Midbrain (tissue), 1 donor: ENCODE measurements at regions not wholly inside any gene's neighbourhood (a gene's known extent, or its start where the extent isn't known, plus 50 kb on each side); places are given as distances from the start of the nearest gene placed in this dataset.
"Not testable (repeated sequence)": the region's sequence is repeated elsewhere in the genome, so short reads cannot be mapped to it uniquely, and the experiment has no call there.

Experiments
- DNase-seq: peaks from one replicate; lab custom pipeline; 2025; lab: John Stamatoyannopoulos, UW

- no peak for DNase-seq
Observed at GRCh38 chr2:208935531-208935930, 488.3 kb upstream of the MAP2 start.

GRCh38 chr2:208937521-208937920, 486.3 kb upstream of the MAP2 start:
- DNase-seq, result no peak

- DNase-seq, result no peak
Observed at GRCh38 chr2:208939852-208940251, 484.0 kb upstream of the MAP2 start.

- DNase-seq, result no peak
Observed at GRCh38 chr2:208945719-208946256, 478.1 kb upstream of the MAP2 start.

GRCh38 chr2:208948073-208948472, 475.8 kb upstream of the MAP2 start:
- DNase-seq, result no peak

GRCh38 chr2:208970070-208970469, 453.8 kb upstream of the MAP2 start:
- DNase-seq, result no peak

GRCh38 chr2:208977582-208977981, 446.3 kb upstream of the MAP2 start:
- DNase-seq, result no peak

GRCh38 chr2:208978946-208979345, 444.9 kb upstream of the MAP2 start:
- no peak for DNase-seq

- DNase-seq, result no peak
Observed at GRCh38 chr2:208980321-208980720, 443.5 kb upstream of the MAP2 start.

- DNase-seq, result no peak
Observed at GRCh38 chr2:208982831-208983230, 441.0 kb upstream of the MAP2 start.

- no peak for DNase-seq
Observed at GRCh38 chr2:208983486-208983885, 440.4 kb upstream of the MAP2 start.

GRCh38 chr2:208984376-208985090, 439.3 kb upstream of the MAP2 start:
- no peak for DNase-seq

- DNase-seq, result no peak
Observed at GRCh38 chr2:208985644-208986043, 438.2 kb upstream of the MAP2 start.

- DNase-seq, result no peak
Observed at GRCh38 chr2:208990716-208991115, 433.1 kb upstream of the MAP2 start.

GRCh38 chr2:208999911-209000310, 423.9 kb upstream of the MAP2 start:
- DNase-seq, result no peak

GRCh38 chr2:209002054-209002453, 421.8 kb upstream of the MAP2 start:
- DNase-seq, result no peak

- no peak for DNase-seq
Observed at GRCh38 chr2:209005371-209005770, 418.5 kb upstream of the MAP2 start.

GRCh38 chr2:209008636-209009287, 415.1 kb upstream of the MAP2 start:
- no peak for DNase-seq

- not testable (repeated sequence) for DNase-seq
Observed at GRCh38 chr2:209018633-209019032, 405.2 kb upstream of the MAP2 start.

- DNase-seq, result no peak
Observed at GRCh38 chr2:209029249-209029648, 394.6 kb upstream of the MAP2 start.

GRCh38 chr2:209044307-209044706, 379.5 kb upstream of the MAP2 start:
- DNase-seq, result no peak

GRCh38 chr2:209046163-209046562, 377.7 kb upstream of the MAP2 start:
- no peak for DNase-seq

GRCh38 chr2:209049608-209050007, 374.2 kb upstream of the MAP2 start:
- no peak for DNase-seq

- no peak for DNase-seq
Observed at GRCh38 chr2:209062210-209062609, 361.6 kb upstream of the MAP2 start.
